Activated CD4-positive, alpha-beta T cell treated with anti-CD3 and anti-CD28 coated beads, Interleukin-2, amount 10 ng/mL, durations not matched to agents 24 days and 14 days (primary cell): ENCODE measurements at regions not wholly inside any gene's neighbourhood (a gene's known extent, or its start where the extent isn't known, plus 50 kb on each side); places are given as distances from the start of the nearest gene placed in this dataset.
"Not testable (repeated sequence)": the region's sequence is repeated elsewhere in the genome, so short reads cannot be mapped to it uniquely, and the experiment has no call there.

ENCODE experiments used
- DNase-seq: peaks from one replicate; pipeline ENCODE4 v3.0.0; 2022
- H3K27ac Mint-ChIP-seq: one replicate; pipeline ENCODE4 v1.8.0; 2022; ENCODE audit warnings: mild to moderate bottlenecking, mixed read lengths
- H3K27me3 Mint-ChIP-seq: one replicate; pipeline ENCODE4 v1.8.0; 2022; ENCODE audit warnings: mixed read lengths
- H3K36me3 Mint-ChIP-seq: one replicate; pipeline ENCODE4 v1.8.0; 2022; ENCODE audit warnings: low read depth, mild to moderate bottlenecking, mixed read lengths
- H3K4me1 Mint-ChIP-seq: one replicate; pipeline ENCODE4 v1.8.0; 2021; ENCODE audit warnings: mixed read lengths
- H3K4me3 Mint-ChIP-seq: one replicate; pipeline ENCODE4 v1.8.0; 2022; ENCODE audit warnings: mild to moderate bottlenecking, moderate library complexity, mixed read lengths
- H3K9me3 Mint-ChIP-seq: one replicate; pipeline ENCODE4 v1.8.0; 2021; ENCODE audit warnings: mixed read lengths
- intact Hi-C: fragments of 100-400 bp; cut with micrococcal nuclease; formaldehyde crosslinking; loops from one replicate; pipeline ENCODE4 v1.15.1; 2023

DNA sequence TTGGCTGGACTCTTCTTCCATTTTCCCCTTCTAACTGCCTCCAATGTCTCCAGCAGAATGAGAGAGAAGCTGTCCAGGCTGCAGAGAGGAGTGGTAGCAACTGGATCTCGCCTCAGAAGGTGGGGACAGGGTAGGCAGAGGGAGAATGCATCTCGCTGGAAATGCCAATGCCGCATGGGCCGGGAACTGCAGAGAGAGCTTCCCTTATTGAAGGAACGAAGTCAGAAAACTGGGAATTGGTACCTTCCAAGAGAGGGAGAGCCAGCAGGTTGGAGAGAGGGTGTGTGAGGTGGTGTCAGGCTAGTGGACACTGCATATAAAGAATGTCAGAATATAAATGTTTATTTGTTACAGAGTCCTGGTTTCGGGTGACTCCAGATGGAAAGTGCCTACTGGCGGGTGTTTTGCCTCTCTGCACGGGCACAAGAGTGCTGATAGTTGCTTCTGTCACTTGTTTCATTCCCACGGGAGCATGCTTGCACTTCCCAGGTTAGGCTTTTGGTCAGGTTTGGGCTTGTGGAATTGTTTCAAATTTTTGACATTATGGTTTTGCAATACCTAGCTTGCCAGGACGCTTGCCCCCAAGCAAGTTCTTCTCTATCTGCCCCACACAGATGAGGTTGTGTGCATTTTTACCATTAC lies 156.8 kb upstream of the STS start:
- Mint-ChIP-seq H3K4me1 (no peaks in the 10 kb centered on the region), H3K4me3 (no peak overlapping the region), H3K36me3 (no peaks in the 10 kb centered on the region), H3K27ac (no peak overlapping the region), H3K27me3 (no peaks in the 10 kb centered on the region), H3K9me3 (peaks cover 6% of the 10 kb centered on the region)
- intact Hi-C loops, result no loop called here
- no peak for DNase-seq

DNA sequence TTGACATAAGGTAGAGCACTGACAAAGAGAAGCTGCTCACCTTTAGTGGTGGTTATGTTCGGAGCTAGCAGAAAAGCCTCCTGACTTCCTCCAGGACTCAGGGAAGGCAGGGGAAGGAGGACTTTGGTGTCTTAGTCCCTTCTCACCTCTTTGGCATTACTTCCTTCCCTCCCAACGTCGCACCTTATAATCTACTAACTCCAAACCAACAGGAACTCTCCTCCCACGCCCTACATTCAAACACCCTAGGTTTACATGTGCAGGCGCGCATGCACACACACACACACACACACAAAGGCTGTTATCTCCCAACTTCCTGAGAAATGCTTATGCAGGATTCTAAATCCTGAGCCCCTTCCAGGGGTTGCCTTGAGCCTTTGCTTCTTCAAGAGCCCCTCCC lies 157.7 kb upstream of the STS start:
- intact Hi-C loops, result no loop called here
- no peaks in the 10 kb centered on the region for H3K27me3 Mint-ChIP-seq

DNA sequence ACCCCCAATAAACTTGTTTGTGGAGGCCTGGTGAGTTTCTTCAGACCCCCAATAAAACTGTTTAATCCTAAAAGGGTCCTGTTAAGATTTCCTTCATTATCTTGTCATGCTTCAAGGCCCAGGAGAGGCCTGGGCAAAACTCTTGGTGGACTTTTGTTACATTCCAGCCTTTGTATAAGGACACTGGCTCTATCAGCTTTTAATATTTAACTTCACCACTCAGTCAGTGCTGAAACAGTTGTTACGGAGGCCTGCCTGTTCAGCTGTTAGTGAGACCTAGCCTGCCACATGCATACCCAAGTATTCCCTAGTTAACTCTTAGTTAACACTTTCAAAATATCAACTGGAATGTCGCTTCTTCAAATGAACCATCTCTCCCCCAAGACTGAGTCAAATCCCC lies 158.8 kb upstream of the STS start:
- H3K36me3 Mint-ChIP-seq, H3K4me1 Mint-ChIP-seq, intact Hi-C loops, H3K4me3 Mint-ChIP-seq, H3K27me3 Mint-ChIP-seq, H3K27ac Mint-ChIP-seq, DNase-seq, H3K9me3 Mint-ChIP-seq: not testable (repeated sequence)

More for the DNA sequence above, 157.7 kb upstream of the STS start:
- Mint-ChIP-seq H3K9me3 (peaks cover 6% of the 10 kb centered on the region), H3K4me3 (no peak overlapping the region), H3K27ac (no peak overlapping the region), H3K36me3 (no peaks in the 10 kb centered on the region), H3K4me1 (no peaks in the 10 kb centered on the region)
- no peak for DNase-seq

DNA sequence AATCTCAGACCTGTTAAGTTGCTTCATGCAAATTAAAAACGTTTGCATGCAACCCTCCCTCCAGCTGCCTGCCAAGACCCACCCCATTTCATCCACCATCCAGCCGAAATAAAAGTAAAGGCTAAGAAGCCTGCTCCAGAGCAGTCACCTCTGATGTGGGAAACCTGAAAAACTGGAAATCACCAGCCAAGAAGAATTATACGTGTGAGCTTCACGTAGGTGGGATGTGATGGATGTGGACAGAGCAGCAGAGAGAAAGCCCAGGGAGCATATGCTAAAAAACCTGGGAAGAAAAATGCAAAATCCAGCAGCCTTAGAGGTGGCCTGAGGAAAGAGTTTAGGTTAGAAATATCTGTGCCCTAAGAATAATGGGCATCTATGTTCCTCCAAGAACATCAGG lies 160.6 kb upstream of the STS start:
- no peaks in the 10 kb centered on the region for H3K9me3 Mint-ChIP-seq
- no peaks in the 10 kb centered on the region for H3K27me3 Mint-ChIP-seq
- DNase-seq, result no peak
- H3K4me3 Mint-ChIP-seq, result no peak overlapping the region
- H3K36me3 Mint-ChIP-seq, result no peaks in the 10 kb centered on the region
- H3K27ac Mint-ChIP-seq, result no peak overlapping the region
- H3K4me1 Mint-ChIP-seq, result no peaks in the 10 kb centered on the region
- intact Hi-C loops, result no loop called here

DNA sequence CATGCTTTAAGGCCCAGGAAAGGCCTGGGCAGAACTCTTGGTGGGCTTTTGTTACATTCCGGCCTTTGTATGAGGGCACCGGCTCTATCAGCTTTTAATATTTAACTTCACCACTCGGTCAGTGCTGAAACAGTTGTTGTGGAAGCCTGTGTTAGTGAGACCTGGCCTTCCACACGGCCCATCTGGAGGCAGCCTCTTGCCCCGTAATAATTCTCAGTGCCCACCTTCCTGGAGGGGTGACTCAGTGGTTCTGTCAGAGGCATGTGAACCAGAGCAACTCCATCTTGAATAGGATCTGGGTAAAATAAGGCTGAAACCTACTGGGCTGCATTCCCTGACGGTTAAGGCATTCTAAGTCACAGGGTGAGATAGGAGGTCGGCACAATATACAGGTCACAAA lies 162.0 kb upstream of the STS start:
- intact Hi-C loops, result no loop called here
- Mint-ChIP-seq H3K27me3 (no peaks in the 10 kb centered on the region), H3K4me1 (no peaks in the 10 kb centered on the region), H3K36me3 (no peaks in the 10 kb centered on the region), H3K27ac (no peak overlapping the region), H3K9me3 (no peaks in the 10 kb centered on the region), H3K4me3 (no peak overlapping the region)
- no peak for DNase-seq

DNA sequence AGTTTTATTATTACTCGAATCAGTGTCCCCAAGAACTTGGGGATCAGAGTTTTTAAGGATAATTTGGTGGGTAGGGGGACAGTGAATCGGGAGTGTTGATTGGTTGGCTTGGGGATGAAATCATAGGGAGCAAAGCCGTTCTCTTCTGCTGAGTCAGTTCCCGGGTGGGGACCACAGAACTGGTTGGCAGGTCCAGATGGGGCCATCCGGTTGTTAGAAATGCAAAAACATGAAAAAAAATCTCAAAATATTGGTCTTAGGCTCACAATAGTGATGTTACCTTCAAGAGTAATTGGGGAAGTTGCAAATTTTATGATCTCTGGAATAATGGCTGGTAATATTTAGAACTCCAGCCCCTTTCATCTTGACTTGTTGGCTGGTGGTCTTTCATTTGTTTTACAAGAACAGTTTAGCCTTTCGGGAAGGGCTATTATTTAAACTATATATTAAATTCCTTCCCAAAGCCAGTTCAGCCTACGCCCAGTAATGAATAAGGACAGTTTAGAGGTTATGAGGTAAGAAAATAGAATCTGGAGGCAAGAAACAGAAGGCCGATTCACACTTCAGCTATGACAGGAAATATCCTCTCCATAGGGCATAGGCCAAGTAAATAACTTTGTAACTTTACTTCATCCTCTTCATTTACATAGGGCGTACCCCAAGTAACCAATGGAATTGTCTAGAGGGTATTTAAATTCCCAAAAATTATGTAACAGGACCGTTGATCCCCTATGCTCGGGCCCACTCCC lies 164.1 kb upstream of the STS start:
- intact Hi-C loops, result no loop called here
- no peak for DNase-seq
- Mint-ChIP-seq H3K27me3 (no peaks in the 10 kb centered on the region), H3K36me3 (no peaks in the 10 kb centered on the region), H3K4me3 (no peak overlapping the region), H3K9me3 (no peaks in the 10 kb centered on the region), H3K4me1 (no peaks in the 10 kb centered on the region), H3K27ac (no peak overlapping the region)

DNA sequence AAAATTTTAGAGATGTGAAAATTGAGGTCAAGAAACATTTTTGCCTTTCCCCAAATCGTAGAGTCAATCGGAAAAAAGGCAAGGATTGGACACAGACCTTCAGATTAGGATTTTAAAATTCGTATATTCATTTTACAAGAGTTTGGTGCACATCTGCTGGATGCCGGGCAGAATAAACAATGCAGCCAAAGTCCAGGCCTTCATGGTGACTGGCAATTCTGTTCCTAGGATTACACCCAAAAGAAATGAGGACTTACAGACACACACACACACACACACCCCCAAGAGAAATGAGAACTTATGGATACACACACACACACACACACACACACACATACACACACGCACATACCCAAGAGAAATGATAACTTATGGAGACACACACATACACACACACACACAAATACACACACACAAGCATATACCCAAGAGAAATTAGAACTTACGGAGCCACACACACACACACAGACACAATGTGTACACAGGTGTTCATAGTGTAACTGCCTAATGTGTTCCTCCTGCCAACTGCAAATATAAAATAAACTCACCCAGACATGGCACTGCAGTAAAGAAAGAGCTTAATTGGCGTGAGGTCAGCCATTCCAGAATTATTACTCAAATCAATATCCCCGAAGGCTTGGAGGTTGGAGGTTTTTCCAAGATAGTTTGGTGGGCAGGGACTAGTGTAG lies 165.7 kb upstream of the STS start:
- H3K36me3 Mint-ChIP-seq, result no peaks in the 10 kb centered on the region
- H3K4me3 Mint-ChIP-seq, result no peak overlapping the region
- no peaks in the 10 kb centered on the region for H3K9me3 Mint-ChIP-seq
- no peak overlapping the region for H3K27ac Mint-ChIP-seq
- no peak for DNase-seq
- H3K27me3 Mint-ChIP-seq, result no peaks in the 10 kb centered on the region
- no peaks in the 10 kb centered on the region for H3K4me1 Mint-ChIP-seq
- intact Hi-C loops, result no loop called here

DNA sequence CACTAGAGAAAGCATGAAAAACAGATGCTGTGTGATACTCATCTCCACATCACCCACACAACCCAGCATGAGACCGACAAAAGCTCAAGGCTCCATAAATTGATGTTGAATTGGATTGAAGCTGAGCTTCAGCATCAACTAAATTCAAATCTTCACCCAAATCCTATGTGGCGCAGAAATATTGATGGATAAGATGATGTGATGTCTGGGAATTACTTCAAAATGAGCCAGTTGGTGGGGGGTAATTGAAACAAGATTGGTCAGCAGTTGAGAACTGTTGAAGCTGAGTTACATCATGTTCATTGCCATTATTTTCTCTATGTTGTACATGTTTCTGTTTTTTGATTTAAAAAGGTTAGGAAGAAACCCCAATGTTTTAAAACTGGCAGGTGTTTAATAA lies 166.5 kb upstream of the STS start:
- Mint-ChIP-seq H3K27ac (no peak overlapping the region), H3K27me3 (no peaks in the 10 kb centered on the region), H3K36me3 (no peaks in the 10 kb centered on the region), H3K4me3 (no peak overlapping the region), H3K4me1 (no peaks in the 10 kb centered on the region), H3K9me3 (no peaks in the 10 kb centered on the region)
- no peak for DNase-seq
- intact Hi-C loops, result no loop called here

DNA sequence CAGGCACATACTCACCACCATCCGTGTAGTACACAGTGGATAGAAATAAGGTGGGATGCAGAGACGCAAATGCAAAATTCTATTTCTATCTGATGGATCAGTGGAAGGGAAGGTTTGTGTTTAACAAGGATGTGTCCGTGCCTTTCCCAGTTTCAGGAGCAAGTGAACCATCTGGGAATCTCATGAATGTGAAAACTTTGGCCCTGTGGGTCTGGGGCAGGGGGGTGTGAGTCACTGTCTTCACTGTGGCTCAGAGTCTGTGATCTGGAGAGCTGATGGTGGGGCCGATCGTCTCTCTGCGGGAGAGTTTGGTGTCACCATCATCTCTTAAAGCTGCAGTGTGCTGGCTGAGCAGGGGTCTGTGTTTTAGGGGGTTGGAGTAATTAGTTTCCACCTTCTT lies 179.3 kb upstream of the STS start:
- Mint-ChIP-seq H3K4me1 (no peaks in the 10 kb centered on the region), H3K9me3 (peaks cover 3% of the 10 kb centered on the region), H3K36me3 (no peaks in the 10 kb centered on the region), H3K27ac (no peak overlapping the region), H3K4me3 (no peak overlapping the region), H3K27me3 (no peaks in the 10 kb centered on the region)
- intact Hi-C loops, result no loop called here
- no peak for DNase-seq

DNA sequence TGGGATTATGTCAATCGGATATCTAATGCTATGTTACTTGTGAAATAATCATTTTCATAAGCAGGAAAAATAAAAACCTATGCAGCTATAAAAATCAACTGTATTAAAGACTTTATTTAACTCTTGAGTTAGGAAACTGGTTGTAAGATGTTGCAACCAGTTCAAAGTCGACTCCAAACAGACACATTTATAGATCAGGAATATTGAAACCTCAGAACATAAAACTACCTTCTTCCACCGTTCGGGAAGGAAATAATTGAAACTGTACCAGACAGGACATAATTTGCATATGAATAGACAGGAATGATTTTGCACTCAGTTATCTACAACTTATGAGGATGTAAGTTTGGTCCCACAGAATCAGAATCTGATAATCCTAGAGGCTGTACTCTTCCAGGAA lies 181.8 kb upstream of the STS start:
- intact Hi-C loops, result no loop called here
- Mint-ChIP-seq H3K27ac (no peak overlapping the region), H3K9me3 (no peaks in the 10 kb centered on the region), H3K27me3 (no peaks in the 10 kb centered on the region), H3K4me3 (no peak overlapping the region), H3K4me1 (no peaks in the 10 kb centered on the region), H3K36me3 (no peaks in the 10 kb centered on the region)
- no peak for DNase-seq

DNA sequence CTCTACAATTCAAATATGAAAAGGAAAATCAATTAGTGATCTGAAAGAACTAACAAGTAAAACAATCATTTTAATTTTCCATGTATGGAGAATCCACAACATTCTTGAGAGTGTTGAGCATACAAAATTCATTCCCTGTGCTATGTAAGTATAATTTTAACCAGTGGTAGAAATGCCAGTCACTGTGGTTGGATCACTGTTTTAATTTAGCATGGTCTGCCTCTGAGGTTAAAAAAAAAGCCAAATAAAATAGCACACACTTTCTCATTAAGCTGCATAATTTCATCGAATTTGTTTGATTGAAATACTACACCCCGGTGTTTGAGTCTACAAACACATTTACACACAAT lies 185.5 kb upstream of the STS start:
- Mint-ChIP-seq H3K4me1 (no peaks in the 10 kb centered on the region), H3K4me3 (no peak overlapping the region), H3K36me3 (no peaks in the 10 kb centered on the region), H3K27ac (no peak overlapping the region), H3K27me3 (no peaks in the 10 kb centered on the region), H3K9me3 (no peaks in the 10 kb centered on the region)
- intact Hi-C loops, result no loop called here
- no peak for DNase-seq

DNA sequence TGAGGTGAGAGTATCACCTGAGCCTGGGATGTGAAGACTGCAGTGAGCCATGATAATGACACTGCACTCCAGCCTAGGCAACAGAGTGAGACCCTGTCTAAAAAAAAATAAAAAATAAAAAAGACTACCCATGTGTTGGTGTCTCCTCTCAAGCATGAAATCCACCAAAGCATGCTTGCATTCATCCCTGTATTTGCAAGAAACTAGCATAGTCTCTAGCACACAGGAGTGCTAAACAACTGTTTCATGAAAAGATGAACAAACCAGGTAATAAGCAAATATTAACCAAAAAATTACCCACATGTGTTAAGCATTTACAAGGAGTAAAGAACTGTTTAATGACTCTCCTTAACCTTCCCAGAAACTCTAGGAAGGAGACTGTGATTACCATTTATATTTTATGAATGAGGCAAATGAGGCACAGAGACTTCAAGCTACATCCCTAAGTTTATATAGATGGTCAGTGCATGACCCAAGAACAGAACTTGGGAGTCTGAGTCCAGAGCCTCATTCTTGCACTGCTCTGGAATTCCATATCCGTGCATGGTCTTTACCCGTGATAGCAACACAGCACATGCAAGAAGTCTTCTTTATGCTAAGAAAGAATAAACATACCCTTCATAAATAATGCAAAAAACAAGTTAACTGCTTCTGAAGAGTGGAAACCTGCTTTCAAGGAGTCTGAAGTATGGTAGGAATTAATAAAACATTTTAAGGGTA lies 186.1 kb upstream of the STS start:
- Mint-ChIP-seq H3K9me3 (no peaks in the 10 kb centered on the region), H3K27ac (no peak overlapping the region), H3K4me1 (no peaks in the 10 kb centered on the region), H3K4me3 (no peak overlapping the region), H3K27me3 (no peaks in the 10 kb centered on the region), H3K36me3 (no peaks in the 10 kb centered on the region)
- no peak for DNase-seq
- intact Hi-C loops, result no loop called here

DNA sequence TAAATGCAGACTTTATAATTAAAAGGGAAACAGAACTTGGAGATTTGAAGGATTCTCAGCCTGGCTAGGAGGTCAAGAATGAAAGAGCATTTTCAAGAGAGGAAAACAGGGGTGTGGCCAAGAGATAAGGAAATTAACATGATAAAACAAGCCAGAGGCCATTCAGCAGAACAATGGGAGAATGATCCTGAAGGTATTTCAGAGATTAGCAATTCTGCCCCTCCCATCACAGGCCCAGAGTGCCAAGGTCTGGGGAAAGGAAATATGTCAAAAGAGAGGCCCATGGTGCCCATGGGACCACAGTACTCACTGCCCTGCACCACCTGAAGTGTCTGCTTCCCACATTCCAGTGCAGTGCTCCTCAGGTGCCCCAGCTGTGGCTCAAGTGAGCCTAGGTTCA lies 188.5 kb upstream of the STS start:
- no peaks in the 10 kb centered on the region for H3K4me1 Mint-ChIP-seq
- no peaks in the 10 kb centered on the region for H3K9me3 Mint-ChIP-seq
- no peak overlapping the region for H3K27ac Mint-ChIP-seq
- no peak overlapping the region for H3K4me3 Mint-ChIP-seq
- DNase-seq, result no peak
- intact Hi-C loops, result no loop called here
- no peaks in the 10 kb centered on the region for H3K36me3 Mint-ChIP-seq
- H3K27me3 Mint-ChIP-seq, result no peaks in the 10 kb centered on the region

DNA sequence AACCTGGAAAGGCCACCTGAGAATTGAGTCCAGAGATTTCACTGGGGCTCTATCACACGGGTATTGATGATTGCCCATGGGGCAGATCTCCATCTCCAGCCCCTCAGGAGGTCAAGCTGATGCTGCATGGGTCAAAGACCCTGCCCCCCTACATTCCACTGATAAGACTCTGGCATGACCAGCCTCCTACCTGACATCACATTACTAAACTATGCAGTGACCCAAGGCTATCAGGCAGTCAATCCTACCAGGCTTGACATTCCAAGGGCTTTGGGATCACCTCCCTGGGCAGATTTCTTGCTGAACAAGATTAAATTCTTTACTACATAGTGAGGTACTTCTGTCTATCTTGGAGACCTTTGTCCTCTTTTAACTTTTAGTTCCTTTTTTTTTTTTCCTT lies 192.7 kb upstream of the STS start:
- no peak for DNase-seq
- intact Hi-C loops, result no loop called here
- H3K36me3 Mint-ChIP-seq, result no peaks in the 10 kb centered on the region
- no peaks in the 10 kb centered on the region for H3K4me1 Mint-ChIP-seq
- H3K27ac Mint-ChIP-seq, result no peak overlapping the region
- H3K27me3 Mint-ChIP-seq, result no peaks in the 10 kb centered on the region
- no peaks in the 10 kb centered on the region for H3K9me3 Mint-ChIP-seq
- no peak overlapping the region for H3K4me3 Mint-ChIP-seq
